Upper lobe of left lung (tissue), 6 donors: ENCODE measurements at regions not wholly inside any gene's neighbourhood (a gene's known extent, or its start where the extent isn't known, plus 50 kb on each side); places are given as distances from the start of the nearest gene placed in this dataset.

Source experiments
- ATAC-seq, 2 donors: fragments of 200-7000 bp; cut with Tn5 transposase; one replicate each; pipeline ENCODE4 v1.9.1; 2022; ENCODE audit warnings: mild to moderate bottlenecking in 2 of 2, moderate library complexity in 2 of 2; ENCODE audit not compliant: low FRiP score in 2 of 2
- DNase-seq, 2 donors: peaks; one replicate each; pipeline ENCODE4 v3.0.0-alpha.2; 2019 to 2020
- H3K27ac ChIP-seq, 4 donors: fragments of 200-600 bp; sonication (generic); one replicate each; pipeline ENCODE4 v1.5.1; 2016 to 2019
- H3K27me3 ChIP-seq, 4 donors: fragments of 200-600 bp; sonication (generic); one replicate each; pipeline ENCODE4 v1.5.1; 2017 to 2019
- H3K36me3 ChIP-seq, 4 donors: fragments of 200-600 bp; sonication (generic); one replicate each; pipeline ENCODE4 v1.5.1; 2016 to 2019
- H3K4me1 ChIP-seq, 4 donors: fragments of 200-600 bp; sonication (generic); one replicate each; pipeline ENCODE4 v1.5.1; 2018 to 2019
- H3K4me3 ChIP-seq, 4 donors: fragments of 200-600 bp; sonication (generic); one replicate each; pipeline ENCODE4 v1.5.1; 2017 to 2019; ENCODE audit warnings: mild to moderate bottlenecking in 2 of 4, moderate library complexity in 1 of 4
- H3K9me3 ChIP-seq, 4 donors: fragments of 200-600 bp; sonication (generic); one replicate each; pipeline ENCODE4 v1.5.1; 2018 to 2019
- CTCF ChIP-seq, 6 experiments: fragments of 450-650 bp in 4 of 6; fragments of 200-600 bp in 2 of 6; sonication (generic) in 2 of 6; IDR thresholded peaks; one replicate each; pipeline ENCODE4 v1.5.1; 2016 to 2019; ENCODE audit warnings: antibody characterized with exemption in 6 of 6
- EP300 ChIP-seq, 4 donors: sonication (generic); formaldehyde crosslinking; IDR thresholded peaks; one replicate each; pipeline ENCODE4 v1.5.1; 2017; ENCODE audit warnings: antibody characterized with exemption in 4 of 4, control low read depth in 2 of 4
- POLR2A ChIP-seq, 4 donors: fragments of 450-650 bp; IDR thresholded peaks; one replicate each; pipeline ENCODE4 v1.5.1; 2016 to 2017; ENCODE audit warnings: antibody characterized with exemption in 4 of 4, mild to moderate bottlenecking in 2 of 4
- POLR2AphosphoS5 ChIP-seq, 2 donors: sonication (generic); formaldehyde crosslinking; IDR thresholded peaks; one replicate each; pipeline ENCODE4 v1.5.1; 2017; ENCODE audit warnings: antibody characterized with exemption in 2 of 2
- WGBS, 2 donors: methylation state at CpG; one replicate each; pipeline ENCODE4 v1.1.5; 2017 to 2018; 5-methylcytosine and 5-hydroxymethylcytosine counted together
- donor health status: DM: no; HTN: no; CAD: no; lungs with moderate emphysema.
- donor health status: DM: no; HTN: yes; CAD: no; lungs with severe emphysema.

GRCh38 chr3:66097647-66098046, 58.9 kb upstream of the MAGI1 start:
- Histone ChIP-seq H3K27ac (no peak overlapping the region), H3K4me3 (no peak overlapping the region), H3K27me3 (no peaks in the 10 kb centered on the region), H3K9me3 (no peaks in the 10 kb centered on the region), H3K4me1 (no peaks in the 10 kb centered on the region), H3K36me3 (no peaks in the 10 kb centered on the region)
- no peak for DNase-seq
- TF ChIP-seq POLR2A (IDR thresholded peaks at IDR 0.05) (no peak), CTCF (IDR thresholded peaks at IDR 0.05) (no peak), POLR2AphosphoS5 (IDR thresholded peaks at IDR 0.05) (no peak), EP300 (IDR thresholded peaks at IDR 0.05) (no peak)
- 90 to 91% methylated on average over 4 of the region's 4 CpGs for WGBS, 2 donors
- no peak for ATAC-seq

DNA sequence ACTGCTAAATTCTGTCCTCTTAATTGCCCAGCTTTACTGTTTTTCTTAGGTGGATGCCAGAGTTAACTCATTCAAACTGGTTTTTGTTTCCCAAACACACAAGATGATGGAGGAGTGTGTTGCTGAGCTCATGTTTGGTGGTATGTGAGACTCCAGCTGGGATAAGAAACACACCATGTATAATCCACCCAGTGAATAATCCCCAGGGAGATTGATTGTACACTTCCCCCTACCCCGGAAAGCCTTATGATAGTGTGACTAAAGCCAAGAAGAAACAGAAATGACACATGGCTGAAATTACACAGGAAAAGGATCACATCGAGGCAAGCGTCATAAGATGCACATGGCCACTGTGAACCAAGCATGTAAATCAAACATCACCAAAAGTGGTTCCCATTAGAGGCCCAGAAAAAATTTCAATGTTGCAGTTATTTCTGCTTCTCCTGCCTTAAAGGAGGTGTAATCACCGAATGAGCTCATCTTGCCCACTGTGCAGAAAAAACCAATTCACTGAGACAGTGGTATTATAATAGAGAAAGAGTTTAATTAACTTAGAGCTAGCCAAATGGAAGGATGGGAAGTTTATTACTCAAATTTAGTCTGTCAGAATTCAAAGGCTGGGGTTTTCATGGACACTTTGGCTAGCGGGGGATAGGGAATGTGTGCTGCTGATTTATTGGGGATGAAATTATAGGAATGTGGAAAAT, 56.7 kb upstream of the MAGI1 start:
- H3K36me3 ChIP-seq = no peaks in the 10 kb centered on the region
- TF ChIP-seq POLR2A (IDR thresholded peaks at IDR 0.05) = no peak
- no peak for TF ChIP-seq POLR2AphosphoS5 (IDR thresholded peaks at IDR 0.05)
- TF ChIP-seq CTCF (IDR thresholded peaks at IDR 0.05) = no peak
- no peak for TF ChIP-seq EP300 (IDR thresholded peaks at IDR 0.05)
- WGBS, 2 donors = 85 to 86% methylated on average over 5 of the region's 5 CpGs

GRCh38 chr3:66093981-66094380, 55.3 kb upstream of the MAGI1 start:
- Histone ChIP-seq H3K27me3 (no peaks in the 10 kb centered on the region), H3K36me3 (no peaks in the 10 kb centered on the region), H3K27ac (no peak overlapping the region), H3K9me3 (no peaks in the 10 kb centered on the region), H3K4me1 (no peaks in the 10 kb centered on the region), H3K4me3 (no peak overlapping the region)
- TF ChIP-seq POLR2A (IDR thresholded peaks at IDR 0.05) (no peak), POLR2AphosphoS5 (IDR thresholded peaks at IDR 0.05) (no peak), EP300 (IDR thresholded peaks at IDR 0.05) (no peak), CTCF (IDR thresholded peaks at IDR 0.05) (no peak)
- ATAC-seq (no peak), DNase-seq (no peak)
- 90 to 93% methylated on average over 4 of the region's 4 CpGs for WGBS, 2 donors

More for the DNA sequence above, 56.7 kb upstream of the MAGI1 start:
- no peaks in the 10 kb centered on the region for H3K4me1 ChIP-seq
- no peak overlapping the region for H3K4me3 ChIP-seq
- H3K27me3 ChIP-seq = no peaks in the 10 kb centered on the region
- no peaks in the 10 kb centered on the region for H3K9me3 ChIP-seq
- no peak overlapping the region for H3K27ac ChIP-seq
- no peak for ATAC-seq
- no peak for DNase-seq

DNA sequence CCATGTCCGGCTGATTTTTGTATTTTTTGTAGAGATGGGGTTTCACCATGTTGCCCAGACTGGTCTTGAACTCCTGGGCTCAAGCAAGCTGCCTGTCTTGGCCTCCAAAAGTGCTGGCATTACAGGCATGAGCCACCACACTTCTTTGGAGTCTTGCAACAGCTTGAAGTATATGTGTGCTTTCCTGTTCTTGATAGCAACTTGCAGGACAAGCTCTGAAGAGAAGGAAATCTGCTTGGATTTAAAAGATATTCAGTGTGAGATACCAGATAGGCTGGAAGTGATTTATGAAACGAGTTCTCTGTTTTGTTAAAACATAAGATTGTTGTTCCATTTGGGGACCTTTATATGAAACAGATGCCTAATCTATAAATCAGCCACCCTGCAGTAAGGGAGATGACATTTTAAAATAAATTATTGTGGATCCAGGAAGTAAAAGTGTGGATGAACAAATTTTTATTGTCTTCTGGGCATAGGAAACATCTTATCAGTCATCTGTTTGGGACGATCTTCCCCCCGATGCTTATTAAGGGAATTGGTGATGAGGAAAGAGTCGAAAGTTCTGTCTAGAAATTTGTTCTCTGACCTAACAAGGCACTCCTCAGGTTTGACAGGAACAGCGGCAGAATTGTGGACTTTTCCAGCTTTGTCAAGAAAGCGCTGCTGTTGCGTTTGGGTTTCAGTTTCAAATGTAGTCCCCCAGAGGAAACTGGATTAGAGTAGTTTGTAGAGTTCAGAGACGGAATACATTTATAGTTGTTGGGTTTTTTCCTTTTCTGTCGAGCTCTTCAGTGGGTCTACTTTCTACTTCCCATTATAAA, 53.7 kb upstream of the MAGI1 start:
- no peak overlapping the region for H3K4me3 ChIP-seq
- no peaks in the 10 kb centered on the region for H3K4me1 ChIP-seq
- DNase-seq (no peak), ATAC-seq (no peak)
- H3K27me3 ChIP-seq = no peaks in the 10 kb centered on the region
- TF ChIP-seq EP300 (IDR thresholded peaks at IDR 0.05) (no peak), POLR2AphosphoS5 (IDR thresholded peaks at IDR 0.05) (no peak), POLR2A (IDR thresholded peaks at IDR 0.05) (no peak), CTCF (IDR thresholded peaks at IDR 0.05) (no peak)
- WGBS, 2 donors = 65% methylated on average over 10 of the region's 10 CpGs
- no peak overlapping the region for H3K27ac ChIP-seq
- H3K36me3 ChIP-seq = no peaks in the 10 kb centered on the region
- no peaks in the 10 kb centered on the region for H3K9me3 ChIP-seq
